ENCODE measurements at regions not wholly inside any gene's neighbourhood (a gene's known extent, or its start where the extent isn't known, plus 50 kb on each side); places are given as distances from the start of the nearest gene placed in this dataset.

- no peak for DNase-seq (ENCODE audit: low spot score)
- intact Hi-C loops (cut with micrococcal nuclease; ENCODE audit: unreplicated experiment): loop anchor here (10.0 kb wide), 1 partner anchor 246 kb away; no protein-coding TSS in a partner anchor
- Histone ChIP-seq H3K27ac (ENCODE audit: low read depth, low read length, poor library complexity, severe bottlenecking) (no peak overlapping the region), H3K79me2 (ENCODE audit: insufficient read depth, low read depth, low read length) (no peaks in the 10 kb centered on the region), H3K4me3 (ENCODE audit: low read depth, low read length, poor library complexity, severe bottlenecking) (no peak overlapping the region), H3K9me3 (ENCODE audit: low read length) (no peaks in the 10 kb centered on the region), H2AFZ (ENCODE audit: low read length) (no peak overlapping the region), H4K20me1 (ENCODE audit: insufficient read depth, low read length) (no peaks in the 10 kb centered on the region), H3K4me2 (ENCODE audit: low read length) (no peak overlapping the region), H3K36me3 (ENCODE audit: insufficient read depth, low read length) (no peaks in the 10 kb centered on the region), H3K9me2 (ENCODE audit: insufficient read depth, low read length) (no peaks in the 10 kb centered on the region), H3K4me1 (ENCODE audit: insufficient read depth, low read length, poor library complexity, severe bottlenecking) (no peaks in the 10 kb centered on the region)
- CTCF ChIA-PET (ENCODE audit: unreplicated experiment): no interaction called here
- BruUV-seq (replicated peaks): no TSS peak
- POLR2A ChIA-PET: interaction anchor here (0.8 kb wide), 1 partner anchor 207 kb away, joined by 3 read pairs; no protein-coding TSS in a partner anchor
- TF ChIP-seq EZH2phosphoT487 (IDR thresholded peaks at IDR 0.05; ENCODE audit: borderline replicate concordance, low read depth, low read length) (no peak), CTCF (conservative IDR thresholded peaks at IDR 0.05; ENCODE audit: low read length) (no peak)
Observed at GRCh38 chr3:4029135-4029534, 229.9 kb downstream of the LRRN1 start.

GRCh38 chr3:4030624-4031023, 231.4 kb downstream of the LRRN1 start:
- Histone ChIP-seq H3K27ac (ENCODE audit: low read depth, low read length, poor library complexity, severe bottlenecking) (no peak overlapping the region), H4K20me1 (ENCODE audit: insufficient read depth, low read length) (no peaks in the 10 kb centered on the region), H3K4me2 (ENCODE audit: low read length) (no peak overlapping the region), H3K36me3 (ENCODE audit: insufficient read depth, low read length) (no peaks in the 10 kb centered on the region), H3K79me2 (ENCODE audit: insufficient read depth, low read depth, low read length) (no peaks in the 10 kb centered on the region), H3K4me3 (ENCODE audit: low read depth, low read length, poor library complexity, severe bottlenecking) (no peak overlapping the region), H2AFZ (ENCODE audit: low read length) (no peak overlapping the region), H3K9me2 (ENCODE audit: insufficient read depth, low read length) (no peaks in the 10 kb centered on the region), H3K9me3 (ENCODE audit: low read length) (no peaks in the 10 kb centered on the region), H3K4me1 (ENCODE audit: insufficient read depth, low read length, poor library complexity, severe bottlenecking) (no peaks in the 10 kb centered on the region)
- DNase-seq (ENCODE audit: low spot score): no peak
- BruUV-seq (replicated peaks): no TSS peak
- intact Hi-C loops (cut with micrococcal nuclease; ENCODE audit: unreplicated experiment): no loop called here
- CTCF ChIA-PET (ENCODE audit: unreplicated experiment): no interaction called here
- TF ChIP-seq CTCF (conservative IDR thresholded peaks at IDR 0.05; ENCODE audit: low read length) (no peak), EZH2phosphoT487 (IDR thresholded peaks at IDR 0.05; ENCODE audit: borderline replicate concordance, low read depth, low read length) (no peak)
- POLR2A ChIA-PET: interaction anchor here (0.7 kb wide), 1 partner anchor 194 kb away, joined by 3 read pairs; no protein-coding TSS in a partner anchor

GRCh38 chr3:4033296-4033695, 234.1 kb downstream of the LRRN1 start:
- no TSS peak for BruUV-seq (replicated peaks)
- Histone ChIP-seq H3K9me2 (ENCODE audit: insufficient read depth, low read length) (no peaks in the 10 kb centered on the region), H4K20me1 (ENCODE audit: insufficient read depth, low read length) (no peaks in the 10 kb centered on the region), H3K27ac (ENCODE audit: low read depth, low read length, poor library complexity, severe bottlenecking) (no peak overlapping the region), H3K36me3 (ENCODE audit: insufficient read depth, low read length) (no peaks in the 10 kb centered on the region), H3K4me1 (ENCODE audit: insufficient read depth, low read length, poor library complexity, severe bottlenecking) (no peaks in the 10 kb centered on the region), H3K9me3 (ENCODE audit: low read length) (no peaks in the 10 kb centered on the region), H3K79me2 (ENCODE audit: insufficient read depth, low read depth, low read length) (no peaks in the 10 kb centered on the region), H3K4me3 (ENCODE audit: low read depth, low read length, poor library complexity, severe bottlenecking) (no peak overlapping the region), H2AFZ (ENCODE audit: low read length) (no peak overlapping the region), H3K4me2 (ENCODE audit: low read length) (no peak overlapping the region)
- POLR2A ChIA-PET: no interaction called here
- intact Hi-C loops (cut with micrococcal nuclease; ENCODE audit: unreplicated experiment): no loop called here
- TF ChIP-seq EZH2phosphoT487 (IDR thresholded peaks at IDR 0.05; ENCODE audit: borderline replicate concordance, low read depth, low read length): no peak
- TF ChIP-seq CTCF (conservative IDR thresholded peaks at IDR 0.05; ENCODE audit: low read length): no peak
- DNase-seq (ENCODE audit: low spot score): no peak
- CTCF ChIA-PET (ENCODE audit: unreplicated experiment): no interaction called here
